ENCODE measurements at regions not wholly inside any gene's neighbourhood (a gene's known extent, or its start where the extent isn't known, plus 50 kb on each side); places are given as distances from the start of the nearest gene placed in this dataset.

GRCh38 chr9:102779356-102779755, 215.8 kb upstream of the CYLC2 start:
- Histone ChIP-seq H3K27me3 (ENCODE audit: low read length) (no peaks in the 10 kb centered on the region), H4K20me1 (ENCODE audit: low read depth, low read length) (no peaks in the 10 kb centered on the region), H3K79me2 (ENCODE audit: insufficient read depth, low read length) (no peaks in the 10 kb centered on the region), H3K4me2 (ENCODE audit: low read depth, low read length, poor library complexity, severe bottlenecking) (no peak overlapping the region), H3K9ac (ENCODE audit: low read length) (no peak overlapping the region), H2AFZ (ENCODE audit: low read depth, low read length, severe bottlenecking) (no peak overlapping the region), H3K4me3 (ENCODE audit: insufficient read depth, low read length, poor library complexity, severe bottlenecking) (no peak overlapping the region), H3K9me3 (ENCODE audit: insufficient read depth, low read length) (no peaks in the 10 kb centered on the region), H3K9me2 (replicated peaks; ENCODE audit: insufficient read depth, low read length) (no peaks in the 10 kb centered on the region), H3F3A (ENCODE audit: insufficient read depth) (no peaks in the 10 kb centered on the region), H3K36me3 (ENCODE audit: low read length) (no peaks in the 10 kb centered on the region), H3K27ac (ENCODE audit: low read depth, low read length) (no peak overlapping the region)
- TF ChIP-seq EZH2phosphoT487 (conservative IDR thresholded peaks at IDR 0.05; ENCODE audit: low read length) (no peak), CTCF (IDR thresholded peaks at IDR 0.05; ENCODE audit: insufficient read depth, low read length, poor library complexity, severe bottlenecking) (no peak)

GRCh38 chr9:102778746-102779145, 216.4 kb upstream of the CYLC2 start:
- no peak overlapping the region for H3K4me3 ChIP-seq (ENCODE audit: insufficient read depth, low read length, poor library complexity, severe bottlenecking)
- H3K9ac ChIP-seq (ENCODE audit: low read length) = no peak overlapping the region
- H3K9me3 ChIP-seq (ENCODE audit: insufficient read depth, low read length) = no peaks in the 10 kb centered on the region
- H3K27me3 ChIP-seq (ENCODE audit: low read length) = no peaks in the 10 kb centered on the region
- H3K4me2 ChIP-seq (ENCODE audit: low read depth, low read length, poor library complexity, severe bottlenecking) = no peak overlapping the region
- H3K36me3 ChIP-seq (ENCODE audit: low read length) = no peaks in the 10 kb centered on the region
- no peak for TF ChIP-seq EZH2phosphoT487 (conservative IDR thresholded peaks at IDR 0.05; ENCODE audit: low read length)
- TF ChIP-seq CTCF (IDR thresholded peaks at IDR 0.05; ENCODE audit: insufficient read depth, low read length, poor library complexity, severe bottlenecking) = no peak
- H3K79me2 ChIP-seq (ENCODE audit: insufficient read depth, low read length) = no peaks in the 10 kb centered on the region
- H3K9me2 ChIP-seq (replicated peaks; ENCODE audit: insufficient read depth, low read length) = no peaks in the 10 kb centered on the region
- no peaks in the 10 kb centered on the region for H3F3A ChIP-seq (ENCODE audit: insufficient read depth)
- H4K20me1 ChIP-seq (ENCODE audit: low read depth, low read length) = no peaks in the 10 kb centered on the region
- H2AFZ ChIP-seq (ENCODE audit: low read depth, low read length, severe bottlenecking) = no peak overlapping the region
- H3K27ac ChIP-seq (ENCODE audit: low read depth, low read length) = no peak overlapping the region

- Histone ChIP-seq H3K9ac (ENCODE audit: low read length) (no peak overlapping the region), H3K4me3 (ENCODE audit: insufficient read depth, low read length, poor library complexity, severe bottlenecking) (no peak overlapping the region), H3K4me2 (ENCODE audit: low read depth, low read length, poor library complexity, severe bottlenecking) (no peak overlapping the region), H3K27ac (ENCODE audit: low read depth, low read length) (no peak overlapping the region), H3K36me3 (ENCODE audit: low read length) (no peaks in the 10 kb centered on the region), H3K79me2 (ENCODE audit: insufficient read depth, low read length) (no peaks in the 10 kb centered on the region), H4K20me1 (ENCODE audit: low read depth, low read length) (no peaks in the 10 kb centered on the region), H3K27me3 (ENCODE audit: low read length) (no peaks in the 10 kb centered on the region), H3K9me2 (replicated peaks; ENCODE audit: insufficient read depth, low read length) (no peaks in the 10 kb centered on the region; the same call in 1 of the 2 replicates), H2AFZ (ENCODE audit: low read depth, low read length, severe bottlenecking) (no peak overlapping the region), H3K9me3 (ENCODE audit: insufficient read depth, low read length) (no peaks in the 10 kb centered on the region), H3F3A (ENCODE audit: insufficient read depth) (no peaks in the 10 kb centered on the region)
- TF ChIP-seq CTCF (IDR thresholded peaks at IDR 0.05; ENCODE audit: insufficient read depth, low read length, poor library complexity, severe bottlenecking) = no peak
- no peak for TF ChIP-seq EZH2phosphoT487 (conservative IDR thresholded peaks at IDR 0.05; ENCODE audit: low read length)
Observed at GRCh38 chr9:102770704-102771103, 224.4 kb upstream of the CYLC2 start.
